A549 (cell line): ENCODE measurements at regions not wholly inside any gene's neighbourhood (a gene's known extent, or its start where the extent isn't known, plus 50 kb on each side); places are given as distances from the start of the nearest gene placed in this dataset.

Source experiments
- ATAC-seq, 2 experiments: fragments of 200-7000 bp in 1 of 2; fragments of >200 bp in 1 of 2; cut with Nextera tagmentation in 1 of 2; cut with Tn5 transposase in 1 of 2; 3 replicates each; pipeline versions ENCODE4 v1.8.0 to v1.9.1; 2018 to 2020; ENCODE audit warnings: mild to moderate bottlenecking in 1 of 2, moderate library complexity in 1 of 2
- CTCF ChIA-PET: fragments of 300-600 bp; sonication (Branson Sonifier 250); formaldehyde crosslinking; extraction: SDS; loops from one replicate; lab custom pipeline; 2021; ENCODE audit warnings: antibody characterized with exemption, inconsistent platforms; lab: Yijun Ruan, JAX
- POLR2A ChIA-PET: fragments of 350-600 bp; formaldehyde crosslinking; extraction: SDS; loops from one replicate; lab custom pipeline; 2021; ENCODE audit warnings: antibody characterized with exemption, inconsistent platforms; lab: Yijun Ruan, JAX
- DNase-seq, 2 experiments: peaks; one replicate each; pipeline versions ENCODE4 v3.0.0 to v3.0.0-alpha.2; 2011 to 2016; ENCODE audit warnings: low read depth in 1 of 2, low spot score in 1 of 2
- FAIRE-seq: peaks from 2 replicates; lab custom pipeline; 2011; peaks lifted over from hg19 to GRCh38; lab: Jason Lieb, UNC
- H3K27ac ChIP-seq, 2 experiments: fragments of >200 bp; sonication (Bioruptor Twin); formaldehyde crosslinking; 3 replicates each; pipeline ENCODE4 v1.5.1; 2016 to 2017
- H3K4me1 ChIP-seq: fragments of >200 bp; sonication (Bioruptor Twin); formaldehyde crosslinking; 3 replicates; pipeline ENCODE4 v1.6.1; 2016
- H3K4me2 ChIP-seq: fragments of >200 bp; sonication (Bioruptor Twin); formaldehyde crosslinking; 3 replicates; pipeline ENCODE4 v1.6.1; 2016
- H3K4me3 ChIP-seq: fragments of >200 bp; sonication (Bioruptor Twin); formaldehyde crosslinking; 3 replicates; pipeline ENCODE4 v1.5.1; 2016
- H3K9me3 ChIP-seq: fragments of >200 bp; sonication (Bioruptor Twin); formaldehyde crosslinking; 3 replicates; pipeline ENCODE4 v1.6.1; 2016
- BHLHE40 ChIP-seq: IDR thresholded peaks from 2 replicates; pipeline ENCODE4 v1.6.1; 2012; ENCODE audit warnings: low read depth, low read length, inconsistent platforms
- EHF ChIP-seq: fragments of 250-450 bp; sonication (Bioruptor Pico); IDR thresholded peaks from 2 replicates; pipeline ENCODE4 v1.5.0; 2020; ENCODE audit warnings: mild to moderate bottlenecking
- EP300 ChIP-seq, 2 experiments: fragments of >200 bp; sonication (Bioruptor Twin); formaldehyde crosslinking; IDR thresholded peaks; 2 replicates in 1 of 2; 3 replicates in 1 of 2; pipeline ENCODE4 v1.6.1; 2016 to 2017
- ESRRA ChIP-seq: fragments of 150-350 bp; IDR thresholded peaks from 2 replicates; pipeline ENCODE4 v1.6.1; 2014; ENCODE audit warnings: mild to moderate bottlenecking, low read length, borderline replicate concordance
- FOSB ChIP-seq: fragments of 250-450 bp; sonication (Bioruptor Pico); IDR thresholded peaks from 2 replicates; pipeline ENCODE4 v1.5.0; 2020; ENCODE audit warnings: mild to moderate bottlenecking, moderate library complexity
- FOSL2 ChIP-seq, 2 experiments: fragments of 450-650 bp in 1 of 2; fragments of >200 bp in 1 of 2; sonication (Bioruptor Twin) in 1 of 2; formaldehyde crosslinking; IDR thresholded peaks; 2 replicates each; pipeline versions ENCODE4 v1.5.0 to v1.6.1; 2016 to 2020; ENCODE audit warnings: mild to moderate bottlenecking in 1 of 2, moderate library complexity in 1 of 2
- FOXS1 ChIP-seq: fragments of 250-450 bp; sonication (Bioruptor Pico); IDR thresholded peaks from 2 replicates; pipeline ENCODE4 v1.5.0; 2020; ENCODE audit warnings: mild to moderate bottlenecking, moderate library complexity
- HOXB13 ChIP-seq: fragments of 250-450 bp; sonication (Bioruptor Pico); IDR thresholded peaks from 2 replicates; pipeline ENCODE4 v1.5.0; 2020; ENCODE audit warnings: low read depth, mild to moderate bottlenecking, moderate library complexity
- HOXB5 ChIP-seq: fragments of 250-450 bp; sonication (Bioruptor Pico); IDR thresholded peaks from 2 replicates; pipeline ENCODE4 v1.5.0; 2020; ENCODE audit warnings: mild to moderate bottlenecking, moderate library complexity
- JUN ChIP-seq, 2 experiments: fragments of >200 bp; sonication (Bioruptor Twin); formaldehyde crosslinking; IDR thresholded peaks; 2 replicates in 1 of 2; 3 replicates in 1 of 2; pipeline ENCODE4 v1.6.1; 2016 to 2017
- KDM1A ChIP-seq: fragments of 200-600 bp; sonication (generic); IDR thresholded peaks from 2 replicates; pipeline ENCODE4 v1.6.1; 2016; ENCODE audit warnings: low read depth, mild to moderate bottlenecking
- MAFK ChIP-seq: fragments of 450-650 bp; IDR thresholded peaks from 2 replicates; pipeline ENCODE4 v1.6.1; 2014; ENCODE audit not compliant: partially characterized antibody
- MAX ChIP-seq: IDR thresholded peaks from 2 replicates; pipeline ENCODE4 v1.6.1; 2012
- MAZ ChIP-seq: fragments of 150-350 bp; IDR thresholded peaks from 2 replicates; pipeline ENCODE4 v1.6.1; 2014; ENCODE audit warnings: antibody characterized with exemption, low read depth, low read length, borderline replicate concordance
- MYC ChIP-seq: IDR thresholded peaks from 2 replicates; pipeline ENCODE4 v1.6.1; 2012; ENCODE audit warnings: mild to moderate bottlenecking, inconsistent platforms, low read length, improper control_type of control experiment, borderline replicate concordance
- NFE2L2 ChIP-seq: fragments of 150-350 bp; conservative IDR thresholded peaks from 2 replicates; pipeline ENCODE4 v1.6.1; 2014; ENCODE audit warnings: low read length
- NPAS2 ChIP-seq: fragments of 250-450 bp; sonication (Bioruptor Pico); IDR thresholded peaks from 2 replicates; pipeline ENCODE4 v1.8.0; 2022; ENCODE audit warnings: mild to moderate bottlenecking, moderate library complexity, borderline replicate concordance
- NR3C1 ChIP-seq: fragments of >200 bp; sonication (Bioruptor Twin); formaldehyde crosslinking; IDR thresholded peaks from 3 replicates; pipeline ENCODE4 v1.6.1; 2017
- POLR2AphosphoS2 ChIP-seq: conservative IDR thresholded peaks from 2 replicates; pipeline ENCODE4 v1.6.1; 2012; ENCODE audit warnings: low read length, improper control_type of control experiment, inconsistent platforms
- RAD21 ChIP-seq, 2 experiments: fragments of >200 bp in 1 of 2; sonication (Bioruptor Twin) in 1 of 2; formaldehyde crosslinking in 1 of 2; IDR thresholded peaks in 1 of 2; conservative IDR thresholded peaks in 1 of 2; 2 replicates in 1 of 2; 3 replicates in 1 of 2; pipeline ENCODE4 v1.6.1; 2012 to 2018; ENCODE audit warnings: inconsistent platforms in 1 of 2
- RFX5 ChIP-seq: fragments of 450-650 bp; IDR thresholded peaks from 2 replicates; pipeline ENCODE4 v1.7.1; 2014; ENCODE audit warnings: antibody characterized with exemption, mild to moderate bottlenecking, moderate library complexity
- ZFP36 ChIP-seq: fragments of 450-650 bp; IDR thresholded peaks from 2 replicates; pipeline ENCODE4 v1.6.1; 2014; ENCODE audit warnings: borderline replicate concordance; ENCODE audit not compliant: partially characterized antibody
- ZNF302 ChIP-seq: fragments of 250-450 bp; sonication (Bioruptor Pico); IDR thresholded peaks from 2 replicates; pipeline ENCODE4 v1.9.0; 2021; ENCODE audit warnings: inconsistent platforms, mild to moderate bottlenecking, moderate library complexity
- ZSCAN20 ChIP-seq: fragments of 250-450 bp; sonication (Bioruptor Pico); IDR thresholded peaks from 2 replicates; pipeline ENCODE4 v1.8.0; 2022; ENCODE audit warnings: mild to moderate bottlenecking, moderate library complexity
- WGBS: methylation state at CpG from one replicate; pipeline ENCODE4 v1.1.6; 2017; ENCODE audit errors: missing lambda C conversion rate; 5-methylcytosine and 5-hydroxymethylcytosine counted together
- TF ChIP-seq, protein P1 (sequence below): fragments of >200 bp; sonication (Bioruptor Twin); formaldehyde crosslinking; IDR thresholded peaks from 3 replicates; pipeline ENCODE4 v1.5.1; 2016
- TF ChIP-seq, protein P2 (sequence below): fragments of 450-650 bp; IDR thresholded peaks from 2 replicates; pipeline ENCODE4 v1.6.1; 2014; ENCODE audit warnings: antibody characterized with exemption
- TF ChIP-seq, protein P3 (sequence below): fragments of >200 bp; sonication (Bioruptor Twin); formaldehyde crosslinking; IDR thresholded peaks from 2 replicates; pipeline ENCODE4 v1.6.1; 2016

DNA sequence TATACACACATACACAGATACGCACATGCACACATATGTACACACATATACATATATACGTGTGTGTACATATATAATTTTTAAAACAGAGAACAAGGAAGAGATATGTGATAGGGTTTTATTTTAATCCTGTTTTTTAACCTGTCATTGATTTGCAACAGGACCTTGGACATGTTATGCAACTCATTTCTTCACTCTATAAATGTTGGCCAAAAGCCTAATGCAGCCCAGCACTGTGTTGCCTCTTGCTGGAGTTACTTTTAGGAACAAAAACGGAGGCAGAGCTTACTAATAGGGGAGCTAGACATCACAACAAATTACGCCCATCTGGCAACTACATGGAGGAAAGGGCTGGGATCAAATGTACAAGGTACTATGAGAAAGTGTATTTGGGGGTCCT is 179.9 kb upstream of the TAB2 start:
- ChIA-PET CTCF (no interaction called here), POLR2A (no interaction called here)
- no peak overlapping the region for H3K4me2 ChIP-seq
- no peak overlapping the region for H3K4me3 ChIP-seq
- FAIRE-seq (no peak), DNase-seq (no peak), ATAC-seq (no peak)
- no peak for TF ChIP-seq RAD21 (conservative IDR thresholded peaks at IDR 0.05 in 1 of 2, IDR thresholded peaks at IDR 0.05 in 1 of 2)
- H3K27ac ChIP-seq: no peak overlapping the region
- no peaks in the 10 kb centered on the region for H3K9me3 ChIP-seq
- no peaks in the 10 kb centered on the region for H3K4me1 ChIP-seq
- WGBS: 50% methylated on average over 4 of the region's 4 CpGs

GRCh38 chr6:149138089-149138488 is 179.4 kb upstream of the TAB2 start:
- Histone ChIP-seq H3K9me3 (no peaks in the 10 kb centered on the region), H3K4me3 (no peak overlapping the region), H3K4me1 (no peaks in the 10 kb centered on the region), H3K4me2 (no peak overlapping the region), H3K27ac (no peak overlapping the region)
- FAIRE-seq: no peak
- DNase-seq: no peak
- 88% methylated on average over 6 of the region's 10 CpGs for WGBS
- ChIA-PET CTCF (no interaction called here), POLR2A (no interaction called here)
- no peak for TF ChIP-seq FOSL2 (IDR thresholded peaks at IDR 0.05)
- TF ChIP-seq FOSL2 (CRISPR knock-in tag; IDR thresholded peaks at IDR 0.05): no peak
- no peak for ATAC-seq

- FAIRE-seq: no peak
- POLR2A ChIA-PET: no interaction called here
- WGBS: 86% methylated on average over 12 of the region's 12 CpGs
Measured at GRCh38 chr6:149138699-149139294, 178.7 kb upstream of the TAB2 start.

GRCh38 chr6:149139782-149140136 is 177.8 kb upstream of the TAB2 start:
- CTCF ChIA-PET: no interaction called here
- Histone ChIP-seq H3K9me3 (no peaks in the 10 kb centered on the region), H3K4me1 (no peaks in the 10 kb centered on the region), H3K4me3 (no peak overlapping the region), H3K27ac (no peak overlapping the region), H3K4me2 (no peak overlapping the region)
- FAIRE-seq (no peak), ATAC-seq (no peak), DNase-seq (no peak)
- POLR2A ChIA-PET: no interaction called here
- TF ChIP-seq MAZ: no peak
- TF ChIP-seq KDM1A: no peak
- TF ChIP-seq FOXS1 (CRISPR knock-in tag): no peak
- no peak for TF ChIP-seq RFX5
- no peak for TF ChIP-seq BHLHE40
- no peak for TF ChIP-seq HOXB13
- no peak for TF ChIP-seq NR3C1
- no peak for TF ChIP-seq FOSB
- TF ChIP-seq ZFP36: no peak
- TF ChIP-seq NPAS2 (CRISPR knock-in tag): no peak
- TF ChIP-seq JUN (IDR thresholded peaks at IDR 0.05): no peak
- TF ChIP-seq EP300 (IDR thresholded peaks at IDR 0.05): no peak
- TF ChIP-seq, protein P1, sequence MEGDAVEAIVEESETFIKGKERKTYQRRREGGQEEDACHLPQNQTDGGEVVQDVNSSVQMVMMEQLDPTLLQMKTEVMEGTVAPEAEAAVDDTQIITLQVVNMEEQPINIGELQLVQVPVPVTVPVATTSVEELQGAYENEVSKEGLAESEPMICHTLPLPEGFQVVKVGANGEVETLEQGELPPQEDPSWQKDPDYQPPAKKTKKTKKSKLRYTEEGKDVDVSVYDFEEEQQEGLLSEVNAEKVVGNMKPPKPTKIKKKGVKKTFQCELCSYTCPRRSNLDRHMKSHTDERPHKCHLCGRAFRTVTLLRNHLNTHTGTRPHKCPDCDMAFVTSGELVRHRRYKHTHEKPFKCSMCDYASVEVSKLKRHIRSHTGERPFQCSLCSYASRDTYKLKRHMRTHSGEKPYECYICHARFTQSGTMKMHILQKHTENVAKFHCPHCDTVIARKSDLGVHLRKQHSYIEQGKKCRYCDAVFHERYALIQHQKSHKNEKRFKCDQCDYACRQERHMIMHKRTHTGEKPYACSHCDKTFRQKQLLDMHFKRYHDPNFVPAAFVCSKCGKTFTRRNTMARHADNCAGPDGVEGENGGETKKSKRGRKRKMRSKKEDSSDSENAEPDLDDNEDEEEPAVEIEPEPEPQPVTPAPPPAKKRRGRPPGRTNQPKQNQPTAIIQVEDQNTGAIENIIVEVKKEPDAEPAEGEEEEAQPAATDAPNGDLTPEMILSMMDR: no peak

More at GRCh38 chr6:149138699-149139294, 178.7 kb upstream of the TAB2 start:
- no peak overlapping the region for H3K4me2 ChIP-seq
- H3K4me3 ChIP-seq: no peak overlapping the region
- CTCF ChIA-PET: no interaction called here
- TF ChIP-seq RFX5 (no peak), ZNF302 (CRISPR knock-in tag) (no peak), ZFP36 (no peak), HOXB5 (no peak), MAFK (no peak), NFE2L2 (no peak), ZSCAN20 (CRISPR knock-in tag) (no peak), EHF (CRISPR knock-in tag) (no peak), RAD21 (conservative IDR thresholded peaks at IDR 0.05 in 1 of 2, IDR thresholded peaks at IDR 0.05 in 1 of 2) (no peak), MAX (no peak), POLR2AphosphoS2 (no peak), ESRRA (no peak), FOSL2 (IDR thresholded peaks at IDR 0.05) (no peak), FOSL2 (CRISPR knock-in tag; IDR thresholded peaks at IDR 0.05) (no peak), MYC (no peak), HOXB13 (no peak)
- TF ChIP-seq, protein P1: no peak
- TF ChIP-seq, protein P2, sequence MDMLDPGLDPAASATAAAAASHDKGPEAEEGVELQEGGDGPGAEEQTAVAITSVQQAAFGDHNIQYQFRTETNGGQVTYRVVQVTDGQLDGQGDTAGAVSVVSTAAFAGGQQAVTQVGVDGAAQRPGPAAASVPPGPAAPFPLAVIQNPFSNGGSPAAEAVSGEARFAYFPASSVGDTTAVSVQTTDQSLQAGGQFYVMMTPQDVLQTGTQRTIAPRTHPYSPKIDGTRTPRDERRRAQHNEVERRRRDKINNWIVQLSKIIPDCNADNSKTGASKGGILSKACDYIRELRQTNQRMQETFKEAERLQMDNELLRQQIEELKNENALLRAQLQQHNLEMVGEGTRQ: no peak
- TF ChIP-seq, protein P3, sequence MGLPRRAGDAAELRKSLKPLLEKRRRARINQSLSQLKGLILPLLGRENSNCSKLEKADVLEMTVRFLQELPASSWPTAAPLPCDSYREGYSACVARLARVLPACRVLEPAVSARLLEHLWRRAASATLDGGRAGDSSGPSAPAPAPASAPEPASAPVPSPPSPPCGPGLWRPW: no peak
- no peak for ATAC-seq
- DNase-seq: no peak
- no peaks in the 10 kb centered on the region for H3K9me3 ChIP-seq
- no peaks in the 10 kb centered on the region for H3K4me1 ChIP-seq
- no peak overlapping the region for H3K27ac ChIP-seq
